HCT116 (cell line): ENCODE measurements at regions not wholly inside any gene's neighbourhood (a gene's known extent, or its start where the extent isn't known, plus 50 kb on each side); places are given as distances from the start of the nearest gene placed in this dataset.
"Not testable (repeated sequence)": the region's sequence is repeated elsewhere in the genome, so short reads cannot be mapped to it uniquely, and the experiment has no call there.

Experiments
- ATAC-seq: fragments of 200-7000 bp; cut with Tn5 transposase; 2 replicates; pipeline ENCODE4 v1.9.1; 2020; ENCODE audit warnings: mild to moderate bottlenecking, moderate library complexity
- BruUV-seq: library from RNA; stranded (reverse); fragments of 400-500 nt; replicated peaks from 2 replicates; lab custom pipeline; 2021; lab: Mats Ljungman, UMichigan
- CTCF ChIA-PET: fragments of 300-600 bp; sonication (Branson Sonifier 250); formaldehyde crosslinking; loops from one replicate; lab custom pipeline; 2021; ENCODE audit warnings: antibody characterized with exemption; lab: Charles Lee
- POLR2A ChIA-PET: fragments of 300-600, 350-600 bp; sonication (Branson Sonifier 250); formaldehyde crosslinking; loops from one replicate; lab custom pipeline; 2021; ENCODE audit warnings: antibody characterized with exemption; lab: Charles Lee
- RAD21 ChIA-PET, 2 experiments: fragments of 300-600 bp; sonication (Branson Sonifier 250); formaldehyde crosslinking; loops; one replicate each; lab custom pipeline; 2023; ENCODE audit warnings: low total read pairs in 2 of 2; ENCODE audit not compliant: uncharacterized antibody in 2 of 2, unreplicated experiment in 2 of 2, low non-redundant PET in 1 of 2; lab: Charles Lee
- DNase-seq: peaks from one replicate; pipeline ENCODE4 v3.0.0-alpha.2; 2010; ENCODE audit warnings: low read depth, low spot score
- H2AFZ ChIP-seq: fragments of 200-600 bp; shearing (Covaris generic), sonication (generic); 2 replicates; pipeline ENCODE4 v1.6.1; 2017; ENCODE audit warnings: low read depth, mixed run types, mixed read lengths, antibody characterized with exemption, low read length; ENCODE audit not compliant: poor library complexity, severe bottlenecking
- H3K27ac ChIP-seq: 2 replicates; pipeline ENCODE4 v1.5.1; 2012; ENCODE audit warnings: low read depth, low read length
- H3K27me3 ChIP-seq: fragments of 200-600 bp; sonication (generic); 2 replicates; pipeline ENCODE4 v1.6.1; 2016; ENCODE audit warnings: mixed run types, low read length, mixed read lengths; ENCODE audit not compliant: insufficient read depth
- H3K36me3 ChIP-seq, 2 experiments: fragments of 200-500 bp in 1 of 2; fragments of 200-600 bp in 1 of 2; sonication (Bioruptor generic) in 1 of 2; sonication (generic) in 1 of 2; 2 replicates each; pipeline versions ENCODE4 v1.5.1 to v1.6.1; 2014 to 2016; ENCODE audit warnings: low read length in 2 of 2, inconsistent platforms in 1 of 2, mixed read lengths in 1 of 2, mixed run types in 1 of 2; ENCODE audit not compliant: insufficient read depth in 2 of 2, control insufficient read depth in 1 of 2
- H3K4me1 ChIP-seq, 2 experiments: fragments of 200-600 bp in 1 of 2; sonication (generic) in 1 of 2; 2 replicates each; pipeline versions ENCODE4 v1.5.1 to v1.6.1; 2012 to 2017; ENCODE audit warnings: low read length in 2 of 2, inconsistent platforms in 1 of 2, mild to moderate bottlenecking in 1 of 2, mixed read lengths in 1 of 2, mixed run types in 1 of 2, moderate library complexity in 1 of 2; ENCODE audit not compliant: insufficient read depth in 2 of 2, control insufficient read depth in 1 of 2
- H3K4me2 ChIP-seq: fragments of 200-600 bp; sonication (generic); 2 replicates; pipeline ENCODE4 v1.6.1; 2017; ENCODE audit warnings: mixed run types, low read length, mixed read lengths
- H3K4me3 ChIP-seq, 2 experiments: fragments of 200-600 bp in 1 of 2; sonication (generic) in 1 of 2; replicated peaks in 1 of 2; 2 replicates each; pipeline ENCODE4 v1.5.1; 2011 to 2016; ENCODE audit warnings: low read length in 2 of 2, control low read depth in 1 of 2, low read depth in 1 of 2, mild to moderate bottlenecking in 1 of 2, mixed read lengths in 1 of 2, mixed run types in 1 of 2
- H3K79me2 ChIP-seq: fragments of 200-600 bp; sonication (generic); 2 replicates; pipeline ENCODE4 v1.6.1; 2017; ENCODE audit warnings: mild to moderate bottlenecking, mixed run types, low read length, moderate library complexity, mixed read lengths; ENCODE audit not compliant: insufficient read depth
- H3K9ac ChIP-seq: fragments of 200-600 bp; sonication (generic); 2 replicates; pipeline ENCODE4 v1.6.1; 2016; ENCODE audit warnings: low read length, mixed read lengths
- H3K9me2 ChIP-seq: fragments of 200-600 bp; sonication (generic), shearing (Covaris generic); 2 replicates; pipeline ENCODE4 v1.6.1; 2017; ENCODE audit warnings: mixed run types, mild to moderate bottlenecking, moderate library complexity; ENCODE audit not compliant: insufficient read depth
- H3K9me3 ChIP-seq, 2 experiments: fragments of 200-500 bp in 1 of 2; fragments of 200-600 bp in 1 of 2; sonication (Bioruptor generic) in 1 of 2; sonication (generic) in 1 of 2; 2 replicates each; pipeline ENCODE4 v1.6.1; 2014 to 2017; ENCODE audit warnings: low read length in 2 of 2, mixed read lengths in 2 of 2, inconsistent platforms in 1 of 2, low read depth in 1 of 2, mild to moderate bottlenecking in 1 of 2, mixed run types in 1 of 2, moderate library complexity in 1 of 2; ENCODE audit not compliant: control insufficient read depth in 1 of 2, insufficient read depth in 1 of 2
- H4K20me1 ChIP-seq: fragments of 200-600 bp; sonication (generic), shearing (Covaris generic); 2 replicates; pipeline ENCODE4 v1.6.1; 2017; ENCODE audit warnings: mixed run types, mild to moderate bottlenecking, moderate library complexity; ENCODE audit not compliant: insufficient read depth
- CEBPB ChIP-seq: IDR thresholded peaks from 2 replicates; pipeline ENCODE4 v1.6.1; 2012; ENCODE audit warnings: low read depth
- ELF1 ChIP-seq: IDR thresholded peaks from 2 replicates; pipeline ENCODE4 v1.6.1; 2012; ENCODE audit warnings: low read depth, borderline replicate concordance
- POLR2A ChIP-seq: IDR thresholded peaks from 2 replicates; pipeline ENCODE4 v1.7.0; 2011; ENCODE audit warnings: borderline replicate concordance; ENCODE audit not compliant: insufficient read depth, insufficient read length; ENCODE audit errors: extremely low read depth
- RAD21 ChIP-seq: IDR thresholded peaks from 2 replicates; pipeline ENCODE4 v1.6.1; 2012; ENCODE audit warnings: low read depth, mild to moderate bottlenecking
- YY1 ChIP-seq: IDR thresholded peaks from 2 replicates; pipeline ENCODE4 v1.6.1; 2011; ENCODE audit warnings: low read length, low read depth, moderate library complexity, mild to moderate bottlenecking; ENCODE audit not compliant: insufficient replicate concordance; ENCODE audit errors: extremely low read depth
- ZFX ChIP-seq: fragments of 450-650 bp; IDR thresholded peaks from 2 replicates; pipeline ENCODE4 v1.6.1; 2017
- ZNF274 ChIP-seq: fragments of 200-500 bp; sonication (Bioruptor generic); IDR thresholded peaks from 2 replicates; pipeline ENCODE4 v1.6.1; 2014; ENCODE audit warnings: mild to moderate bottlenecking, low read depth, low read length, inconsistent platforms
- intact Hi-C: fragments of 100-400 bp; cut with micrococcal nuclease; formaldehyde crosslinking; loops from 2 replicates; pipeline ENCODE4 v1.10.0; 2022
- TF ChIP-seq, protein P1 (sequence below): IDR thresholded peaks from 2 replicates; pipeline ENCODE4 v1.6.1; 2012
- TF ChIP-seq, protein P2 (sequence below), 3 experiments: fragments of 200-600 bp in 1 of 3; sonication (generic) in 1 of 3; IDR thresholded peaks in 2 of 3; conservative IDR thresholded peaks in 1 of 3; 2 replicates each; pipeline ENCODE4 v1.5.1; 2012 to 2017; ENCODE audit warnings: low read depth in 2 of 3, low read length in 2 of 3, antibody characterized with exemption in 1 of 3, borderline replicate concordance in 1 of 3, control low read depth in 1 of 3, mild to moderate bottlenecking in 1 of 3, mixed read lengths in 1 of 3, mixed run types in 1 of 3, moderate library complexity in 1 of 3; ENCODE audit not compliant: insufficient read depth in 1 of 3

GRCh38 chr20:29763821-29764511 is 1493.5 kb upstream of the DEFB115 start:
- ChIA-PET POLR2A (no interaction called here), RAD21 (no interaction called here), CTCF (no interaction called here)
- no peak overlapping the region for H3K9ac ChIP-seq
- H3K9me2 ChIP-seq, result no peaks in the 10 kb centered on the region
- H3K79me2 ChIP-seq, result no peaks in the 10 kb centered on the region
- H3K27ac ChIP-seq, result no peak overlapping the region
- no peak for ATAC-seq
- H3K4me2 ChIP-seq, result no peak overlapping the region
- no peaks in the 10 kb centered on the region for H3K36me3 ChIP-seq
- TF ChIP-seq POLR2A, result no peak
- TF ChIP-seq CEBPB, result no peak
- TF ChIP-seq ZFX, result no peak
- no peak for TF ChIP-seq ELF1
- TF ChIP-seq, protein P1, sequence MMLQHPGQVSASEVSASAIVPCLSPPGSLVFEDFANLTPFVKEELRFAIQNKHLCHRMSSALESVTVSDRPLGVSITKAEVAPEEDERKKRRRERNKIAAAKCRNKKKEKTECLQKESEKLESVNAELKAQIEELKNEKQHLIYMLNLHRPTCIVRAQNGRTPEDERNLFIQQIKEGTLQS, result no peak
- TF ChIP-seq ZNF274, result no peak
- no peak for TF ChIP-seq YY1
- BruUV-seq, result no TSS peak
- intact Hi-C loops, result no loop called here
- DNase-seq, result no peak
- H3K4me3 ChIP-seq, result no peak overlapping the region
- no peaks in the 10 kb centered on the region for H3K9me3 ChIP-seq
- H4K20me1 ChIP-seq, result no peaks in the 10 kb centered on the region
- no peaks in the 10 kb centered on the region for H3K4me1 ChIP-seq
- H3K27me3 ChIP-seq, result no peaks in the 10 kb centered on the region
- H2AFZ ChIP-seq, result no peak overlapping the region

DNA sequence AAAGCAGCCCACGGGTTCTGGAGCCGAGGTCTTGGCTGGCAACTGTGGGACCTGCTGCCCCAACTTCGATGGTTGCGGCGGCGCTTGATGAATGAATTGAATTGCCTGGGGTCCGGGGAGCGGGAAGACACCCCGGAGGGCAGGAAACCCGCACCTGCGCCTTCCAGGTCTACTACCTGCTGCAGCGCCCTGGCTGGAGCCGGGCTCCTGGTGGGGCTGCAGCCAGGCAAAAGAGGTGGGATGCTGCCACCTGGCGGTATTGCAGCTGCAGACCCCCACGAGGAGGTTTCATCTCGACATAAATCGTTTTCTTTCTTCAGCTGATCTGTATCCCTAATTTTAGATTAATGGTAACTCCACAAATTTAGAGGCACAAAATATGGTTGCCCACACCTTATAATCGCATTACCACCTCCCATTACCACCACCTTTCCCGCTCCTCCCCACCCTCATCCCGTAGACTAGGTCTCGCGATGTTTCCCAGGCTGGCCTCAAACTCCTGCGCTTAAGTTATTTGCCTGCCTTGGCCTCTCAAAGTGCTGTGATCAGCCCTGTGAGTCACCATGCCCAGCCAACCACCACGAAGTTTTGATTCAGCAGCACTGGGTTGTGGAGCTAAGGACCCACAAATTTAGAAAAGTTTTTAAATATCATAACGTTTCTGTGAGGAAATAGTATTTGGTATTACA is 1492.4 kb upstream of the DEFB115 start:
- H3K27ac ChIP-seq, H3K36me3 ChIP-seq, H3K9me2 ChIP-seq, H2AFZ ChIP-seq, H3K27me3 ChIP-seq, H3K4me3 ChIP-seq, BruUV-seq, POLR2A ChIA-PET, H3K4me2 ChIP-seq, RAD21 ChIA-PET, H3K9ac ChIP-seq, H3K4me1 ChIP-seq, H3K79me2 ChIP-seq, H3K9me3 ChIP-seq, CTCF ChIA-PET, H4K20me1 ChIP-seq: not testable (repeated sequence)
- DNase-seq, result peak; percentile 15
- TF ChIP-seq RAD21, result peak; percentile 66
- TF ChIP-seq, protein P2, sequence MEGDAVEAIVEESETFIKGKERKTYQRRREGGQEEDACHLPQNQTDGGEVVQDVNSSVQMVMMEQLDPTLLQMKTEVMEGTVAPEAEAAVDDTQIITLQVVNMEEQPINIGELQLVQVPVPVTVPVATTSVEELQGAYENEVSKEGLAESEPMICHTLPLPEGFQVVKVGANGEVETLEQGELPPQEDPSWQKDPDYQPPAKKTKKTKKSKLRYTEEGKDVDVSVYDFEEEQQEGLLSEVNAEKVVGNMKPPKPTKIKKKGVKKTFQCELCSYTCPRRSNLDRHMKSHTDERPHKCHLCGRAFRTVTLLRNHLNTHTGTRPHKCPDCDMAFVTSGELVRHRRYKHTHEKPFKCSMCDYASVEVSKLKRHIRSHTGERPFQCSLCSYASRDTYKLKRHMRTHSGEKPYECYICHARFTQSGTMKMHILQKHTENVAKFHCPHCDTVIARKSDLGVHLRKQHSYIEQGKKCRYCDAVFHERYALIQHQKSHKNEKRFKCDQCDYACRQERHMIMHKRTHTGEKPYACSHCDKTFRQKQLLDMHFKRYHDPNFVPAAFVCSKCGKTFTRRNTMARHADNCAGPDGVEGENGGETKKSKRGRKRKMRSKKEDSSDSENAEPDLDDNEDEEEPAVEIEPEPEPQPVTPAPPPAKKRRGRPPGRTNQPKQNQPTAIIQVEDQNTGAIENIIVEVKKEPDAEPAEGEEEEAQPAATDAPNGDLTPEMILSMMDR (IDR thresholded peaks at IDR 0.05 in 2 of 3, conservative IDR thresholded peaks at IDR 0.05 in 1 of 3; ENCODE audit: borderline replicate concordance in 1 of 3, insufficient read depth in 1 of 3, low read depth in 2 of 3, low read length in 2 of 3), result peak; percentile 40 to 70 (median 68); a peak in 5 of 6 replicates
- ATAC-seq, result peak; percentile 74; the same call in 1 of the 2 replicates
- intact Hi-C loops, result loop anchor here (1.0 kb wide), 2 partner anchors 232 to 322 kb away; no protein-coding TSS in a partner anchor

- RAD21 ChIA-PET, H4K20me1 ChIP-seq, H3K4me1 ChIP-seq, H3K9me2 ChIP-seq, H3K79me2 ChIP-seq, H3K27me3 ChIP-seq, H3K9ac ChIP-seq, H2AFZ ChIP-seq, H3K9me3 ChIP-seq, H3K4me2 ChIP-seq, POLR2A ChIA-PET, H3K27ac ChIP-seq, ATAC-seq, BruUV-seq, DNase-seq, CTCF ChIA-PET, intact Hi-C loops, H3K36me3 ChIP-seq, H3K4me3 ChIP-seq: not testable (repeated sequence)
Observed at GRCh38 chr20:29778033-29778432, 1479.4 kb upstream of the DEFB115 start.
